ENCODE measurements at regions not wholly inside any gene's neighbourhood (a gene's known extent, or its start where the extent isn't known, plus 50 kb on each side); places are given as distances from the start of the nearest gene placed in this dataset.

- CTCF ChIA-PET (ENCODE audit: unreplicated experiment): no interaction called here
- intact Hi-C loops (cut with micrococcal nuclease; ENCODE audit: unreplicated experiment): no loop called here
Measured at GRCh38 chr1:63000508-63000907, 216.6 kb downstream of the ATG4C start.

GRCh38 chr1:63004868-63005267 lies 220.9 kb downstream of the ATG4C start:
- H3K9me3 ChIP-seq (ENCODE audit: low read length): no peaks in the 10 kb centered on the region
- TF ChIP-seq EZH2phosphoT487 (IDR thresholded peaks at IDR 0.05; ENCODE audit: borderline replicate concordance, low read depth, low read length) (no peak), CTCF (conservative IDR thresholded peaks at IDR 0.05; ENCODE audit: low read length) (peak; percentile 20; the same call in 1 of the 2 replicates)
- no peaks in the 10 kb centered on the region for H3K79me2 ChIP-seq (ENCODE audit: insufficient read depth, low read depth, low read length)
- BruUV-seq (replicated peaks): no TSS peak
- H4K20me1 ChIP-seq (ENCODE audit: insufficient read depth, low read length): no peaks in the 10 kb centered on the region
- no peaks in the 10 kb centered on the region for H3K4me1 ChIP-seq (ENCODE audit: insufficient read depth, low read length, poor library complexity, severe bottlenecking)
- H3K27ac ChIP-seq (ENCODE audit: low read depth, low read length, poor library complexity, severe bottlenecking): no peak overlapping the region
- H2AFZ ChIP-seq (ENCODE audit: low read length): no peak overlapping the region
- no peak overlapping the region for H3K4me2 ChIP-seq (ENCODE audit: low read length)
- no peak for DNase-seq (ENCODE audit: low spot score)
- H3K9me2 ChIP-seq (ENCODE audit: insufficient read depth, low read length): no peaks in the 10 kb centered on the region
- ChIA-PET CTCF (ENCODE audit: unreplicated experiment) (no interaction called here), POLR2A (no interaction called here)
- H3K4me3 ChIP-seq (ENCODE audit: low read depth, low read length, poor library complexity, severe bottlenecking): no peak overlapping the region
- intact Hi-C loops (cut with micrococcal nuclease; ENCODE audit: unreplicated experiment): no loop called here
- no peaks in the 10 kb centered on the region for H3K36me3 ChIP-seq (ENCODE audit: insufficient read depth, low read length)

More at GRCh38 chr1:63000508-63000907, 216.6 kb downstream of the ATG4C start:
- no peaks in the 10 kb centered on the region for H3K4me1 ChIP-seq (ENCODE audit: insufficient read depth, low read length, poor library complexity, severe bottlenecking)
- POLR2A ChIA-PET: no interaction called here
- H4K20me1 ChIP-seq (ENCODE audit: insufficient read depth, low read length): no peaks in the 10 kb centered on the region
- no peak overlapping the region for H3K4me2 ChIP-seq (ENCODE audit: low read length)
- no peaks in the 10 kb centered on the region for H3K9me2 ChIP-seq (ENCODE audit: insufficient read depth, low read length)
- no peak overlapping the region for H3K27ac ChIP-seq (ENCODE audit: low read depth, low read length, poor library complexity, severe bottlenecking)
- no peak for DNase-seq (ENCODE audit: low spot score)
- BruUV-seq (replicated peaks): no TSS peak
- no peak overlapping the region for H2AFZ ChIP-seq (ENCODE audit: low read length)
- H3K9me3 ChIP-seq (ENCODE audit: low read length): no peaks in the 10 kb centered on the region
- no peaks in the 10 kb centered on the region for H3K79me2 ChIP-seq (ENCODE audit: insufficient read depth, low read depth, low read length)
- no peak for TF ChIP-seq EZH2phosphoT487 (IDR thresholded peaks at IDR 0.05; ENCODE audit: borderline replicate concordance, low read depth, low read length)
- no peak for TF ChIP-seq CTCF (conservative IDR thresholded peaks at IDR 0.05; ENCODE audit: low read length)
- H3K4me3 ChIP-seq (ENCODE audit: low read depth, low read length, poor library complexity, severe bottlenecking): no peak overlapping the region
- H3K36me3 ChIP-seq (ENCODE audit: insufficient read depth, low read length): no peaks in the 10 kb centered on the region

GRCh38 chr1:63005812-63006211 lies 221.9 kb downstream of the ATG4C start:
- TF ChIP-seq EZH2phosphoT487 (IDR thresholded peaks at IDR 0.05; ENCODE audit: borderline replicate concordance, low read depth, low read length): no peak
- TF ChIP-seq CTCF (conservative IDR thresholded peaks at IDR 0.05; ENCODE audit: low read length): no peak
- intact Hi-C loops (cut with micrococcal nuclease; ENCODE audit: unreplicated experiment): no loop called here
- H3K27ac ChIP-seq (ENCODE audit: low read depth, low read length, poor library complexity, severe bottlenecking): no peak overlapping the region
- ChIA-PET CTCF (ENCODE audit: unreplicated experiment) (no interaction called here), POLR2A (no interaction called here)
- H3K4me1 ChIP-seq (ENCODE audit: insufficient read depth, low read length, poor library complexity, severe bottlenecking): no peaks in the 10 kb centered on the region
- no peaks in the 10 kb centered on the region for H3K79me2 ChIP-seq (ENCODE audit: insufficient read depth, low read depth, low read length)
- no peaks in the 10 kb centered on the region for H3K36me3 ChIP-seq (ENCODE audit: insufficient read depth, low read length)
- no peak overlapping the region for H3K4me2 ChIP-seq (ENCODE audit: low read length)
- DNase-seq (ENCODE audit: low spot score): no peak
- no peaks in the 10 kb centered on the region for H4K20me1 ChIP-seq (ENCODE audit: insufficient read depth, low read length)
- no peak overlapping the region for H2AFZ ChIP-seq (ENCODE audit: low read length)
- BruUV-seq (replicated peaks): no TSS peak
- H3K4me3 ChIP-seq (ENCODE audit: low read depth, low read length, poor library complexity, severe bottlenecking): no peak overlapping the region
- no peaks in the 10 kb centered on the region for H3K9me3 ChIP-seq (ENCODE audit: low read length)
- H3K9me2 ChIP-seq (ENCODE audit: insufficient read depth, low read length): no peaks in the 10 kb centered on the region

Data from OCI-LY7 (cell line).